H9 (cell line): ENCODE measurements at regions not wholly inside any gene's neighbourhood (a gene's known extent, or its start where the extent isn't known, plus 50 kb on each side); places are given as distances from the start of the nearest gene placed in this dataset.

Experiments
- DNase-seq: peaks from one replicate; pipeline ENCODE4 v3.0.0-alpha.2; 2017
- H2AFZ ChIP-seq: one replicate; pipeline ENCODE4 v1.6.1; 2013; ENCODE audit warnings: mild to moderate bottlenecking, low read length, control low read depth, moderate library complexity
- H2AK5ac ChIP-seq: 2 replicates; pipeline ENCODE4 v1.6.1; 2013; ENCODE audit warnings: low read length, control low read depth, mixed read lengths; ENCODE audit not compliant: insufficient read length
- H2BK120ac ChIP-seq: one replicate; pipeline ENCODE4 v1.6.1; 2013; ENCODE audit warnings: low read depth, mild to moderate bottlenecking, low read length, control low read depth, inconsistent platforms; ENCODE audit not compliant: poor library complexity, severe bottlenecking
- H2BK12ac ChIP-seq: 2 replicates; pipeline ENCODE4 v1.6.1; 2013; ENCODE audit warnings: low read length, control low read depth, mixed read lengths, low read depth; ENCODE audit not compliant: insufficient read length
- H2BK15ac ChIP-seq: 2 replicates; pipeline ENCODE4 v1.6.1; 2013; ENCODE audit warnings: low read depth, low read length, control low read depth
- H2BK20ac ChIP-seq: one replicate; pipeline ENCODE4 v1.6.1; 2013; ENCODE audit warnings: low read depth, mild to moderate bottlenecking, low read length, control low read depth, inconsistent platforms; ENCODE audit not compliant: poor library complexity, severe bottlenecking
- H2BK5ac ChIP-seq: 2 replicates; pipeline ENCODE4 v1.6.1; 2013; ENCODE audit warnings: low read length, control low read depth, mixed read lengths; ENCODE audit not compliant: insufficient read length
- H3K14ac ChIP-seq: 2 replicates; pipeline ENCODE4 v1.6.1; 2013; ENCODE audit warnings: low read length, control low read depth; ENCODE audit not compliant: insufficient read depth
- H3K18ac ChIP-seq: 2 replicates; pipeline ENCODE4 v1.6.1; 2013; ENCODE audit warnings: low read depth, mild to moderate bottlenecking, mixed read lengths, low read length, control low read depth; ENCODE audit not compliant: insufficient read length
- H3K23ac ChIP-seq: 2 replicates; pipeline ENCODE4 v1.6.1; 2013; ENCODE audit warnings: low read length, control low read depth, mixed read lengths, low read depth; ENCODE audit not compliant: insufficient read length
- H3K23me2 ChIP-seq: 2 replicates; pipeline ENCODE4 v1.6.1; 2013; ENCODE audit warnings: low read depth, mild to moderate bottlenecking, mixed read lengths, low read length, control low read depth; ENCODE audit not compliant: insufficient read length, poor library complexity, severe bottlenecking
- H3K27ac ChIP-seq: 2 replicates; pipeline ENCODE4 v1.5.1; 2013; ENCODE audit warnings: low read length, control low read depth, mixed read lengths, low read depth; ENCODE audit not compliant: insufficient read length
- H3K27me3 ChIP-seq: 2 replicates; pipeline ENCODE4 v1.6.1; 2013; ENCODE audit warnings: low read length, control low read depth, inconsistent platforms; ENCODE audit not compliant: insufficient read depth
- H3K4ac ChIP-seq: 2 replicates; pipeline ENCODE4 v1.6.1; 2013; ENCODE audit warnings: low read depth, mild to moderate bottlenecking, control low read depth, inconsistent platforms, low read length, moderate library complexity
- H3K4me1 ChIP-seq: 2 replicates; pipeline ENCODE4 v1.6.1; 2013; ENCODE audit warnings: low read length, control low read depth, inconsistent platforms; ENCODE audit not compliant: insufficient read depth
- H3K4me2 ChIP-seq: 2 replicates; pipeline ENCODE4 v1.6.1; 2013; ENCODE audit warnings: low read length, control low read depth, mixed read lengths; ENCODE audit not compliant: insufficient read length, insufficient read depth
- H3K56ac ChIP-seq: 2 replicates; pipeline ENCODE4 v1.6.1; 2013; ENCODE audit warnings: low read depth, mild to moderate bottlenecking, mixed read lengths, low read length, control low read depth; ENCODE audit not compliant: insufficient read length
- H3K79me1 ChIP-seq: 2 replicates; pipeline ENCODE4 v1.6.1; 2013; ENCODE audit warnings: low read depth, mild to moderate bottlenecking, moderate library complexity, low read length, control low read depth, inconsistent platforms; ENCODE audit not compliant: insufficient read depth, poor library complexity, severe bottlenecking
- H3K79me2 ChIP-seq: 2 replicates; pipeline ENCODE4 v1.6.1; 2013; ENCODE audit warnings: low read length, control low read depth, inconsistent platforms; ENCODE audit not compliant: insufficient read depth
- H3K9ac ChIP-seq: 2 replicates; pipeline ENCODE4 v1.6.1; 2013; ENCODE audit warnings: low read length, control low read depth, mixed read lengths; ENCODE audit not compliant: insufficient read length; ENCODE audit errors: extremely low read depth
- H3K9me3 ChIP-seq: one replicate; pipeline ENCODE4 v1.6.1; 2013; ENCODE audit warnings: low read depth, low read length, inconsistent platforms; ENCODE audit not compliant: control insufficient read depth
- H3T11ph ChIP-seq: one replicate; pipeline ENCODE4 v1.6.1; 2013; ENCODE audit warnings: mild to moderate bottlenecking, low read length, control low read depth, inconsistent platforms
- H4K20me1 ChIP-seq: one replicate; pipeline ENCODE4 v1.6.1; 2013; ENCODE audit not compliant: control insufficient read depth, insufficient read length, insufficient read depth
- H4K5ac ChIP-seq: 2 replicates; pipeline ENCODE4 v1.6.1; 2013; ENCODE audit warnings: low read depth, mild to moderate bottlenecking, mixed read lengths, low read length, control low read depth; ENCODE audit not compliant: insufficient read length
- H4K8ac ChIP-seq: replicated peaks from 2 replicates; pipeline ENCODE4 v1.6.1; 2013; ENCODE audit warnings: low read length, control low read depth, mixed read lengths, low read depth; ENCODE audit not compliant: insufficient read length
- H4K91ac ChIP-seq: 2 replicates; pipeline ENCODE4 v1.6.1; 2013; ENCODE audit warnings: low read depth, mild to moderate bottlenecking, moderate library complexity, mixed read lengths, low read length, control low read depth; ENCODE audit not compliant: insufficient read length
- H3K27ac Mint-ChIP-seq, 3 experiments: 2 replicates in 2 of 3; 3 replicates in 1 of 3; pipeline ENCODE4 v1.8.0; 2020 to 2021; ENCODE audit warnings: mixed read lengths in 3 of 3, mild to moderate bottlenecking in 1 of 3, moderate library complexity in 1 of 3
- H3K27me3 Mint-ChIP-seq: 2 replicates; pipeline ENCODE4 v1.8.0; 2021; ENCODE audit warnings: low read depth, mild to moderate bottlenecking, moderate library complexity, mixed read lengths
- H3K36me3 Mint-ChIP-seq, 3 experiments: 2 replicates in 2 of 3; 3 replicates in 1 of 3; pipeline ENCODE4 v1.8.0; 2020 to 2021; ENCODE audit warnings: low read depth in 3 of 3, mixed read lengths in 3 of 3; ENCODE audit not compliant: insufficient read depth in 1 of 3
- H3K4me1 Mint-ChIP-seq, 2 experiments: 2 replicates each; pipeline ENCODE4 v1.8.0; 2020; ENCODE audit warnings: mixed read lengths in 2 of 2
- H3K4me3 Mint-ChIP-seq, 2 experiments: 2 replicates in 1 of 2; 3 replicates in 1 of 2; pipeline ENCODE4 v1.8.0; 2020 to 2021; ENCODE audit warnings: mild to moderate bottlenecking in 2 of 2, mixed read lengths in 2 of 2, moderate library complexity in 1 of 2
- H3K9me3 Mint-ChIP-seq, 2 experiments: 2 replicates in 1 of 2; 3 replicates in 1 of 2; pipeline ENCODE4 v1.8.0; 2020; ENCODE audit warnings: mild to moderate bottlenecking in 2 of 2, mixed read lengths in 2 of 2, moderate library complexity in 1 of 2
- WGBS: extraction: QIAGEN DNeasy Blood & Tissue Kit; methylation state at CpG from one replicate; pipeline ENCODE4 v1.1.7; 2013; ENCODE audit warnings: missing lambda C conversion rate, low lambda C conversion rate, mixed read lengths; ENCODE audit not compliant: insufficient read length; ENCODE audit errors: extremely low coverage; 5-methylcytosine and 5-hydroxymethylcytosine counted together
- TF ChIP-seq, protein P1 (sequence below): fragments of 200-600 bp; sonication (generic); conservative IDR thresholded peaks from 3 replicates; pipeline ENCODE4 v1.8.0; 2021; ENCODE audit warnings: antibody characterized with exemption, mild to moderate bottlenecking

GRCh38 chr18:54521846-54522245 is 69.2 kb upstream of the DYNAP start:
- DNase-seq: no peak
- no peak overlapping the region for H2BK120ac ChIP-seq
- Mint-ChIP-seq H3K9me3 (peaks cover 0 to 7% of the 10 kb centered on the region in 2 experiments; a peak in 1 of 5 replicates), H3K4me1 (peaks cover 1 to 6% of the 10 kb centered on the region in 2 experiments; a peak in 3 of 4 replicates), H3K36me3 (peaks cover 0 to 23% (median 3%) of the 10 kb centered on the region in 3 experiments; a peak in 4 of 7 replicates), H3K27me3 (no peaks in the 10 kb centered on the region), H3K27ac (no peak overlapping the region), H3K4me3 (no peak overlapping the region)
- no peak overlapping the region for H2BK20ac ChIP-seq
- TF ChIP-seq, protein P1, sequence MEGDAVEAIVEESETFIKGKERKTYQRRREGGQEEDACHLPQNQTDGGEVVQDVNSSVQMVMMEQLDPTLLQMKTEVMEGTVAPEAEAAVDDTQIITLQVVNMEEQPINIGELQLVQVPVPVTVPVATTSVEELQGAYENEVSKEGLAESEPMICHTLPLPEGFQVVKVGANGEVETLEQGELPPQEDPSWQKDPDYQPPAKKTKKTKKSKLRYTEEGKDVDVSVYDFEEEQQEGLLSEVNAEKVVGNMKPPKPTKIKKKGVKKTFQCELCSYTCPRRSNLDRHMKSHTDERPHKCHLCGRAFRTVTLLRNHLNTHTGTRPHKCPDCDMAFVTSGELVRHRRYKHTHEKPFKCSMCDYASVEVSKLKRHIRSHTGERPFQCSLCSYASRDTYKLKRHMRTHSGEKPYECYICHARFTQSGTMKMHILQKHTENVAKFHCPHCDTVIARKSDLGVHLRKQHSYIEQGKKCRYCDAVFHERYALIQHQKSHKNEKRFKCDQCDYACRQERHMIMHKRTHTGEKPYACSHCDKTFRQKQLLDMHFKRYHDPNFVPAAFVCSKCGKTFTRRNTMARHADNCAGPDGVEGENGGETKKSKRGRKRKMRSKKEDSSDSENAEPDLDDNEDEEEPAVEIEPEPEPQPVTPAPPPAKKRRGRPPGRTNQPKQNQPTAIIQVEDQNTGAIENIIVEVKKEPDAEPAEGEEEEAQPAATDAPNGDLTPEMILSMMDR: no peak
- no peak overlapping the region for H3K4me2 ChIP-seq
- no peaks in the 10 kb centered on the region for H3K23me2 ChIP-seq
- no peak overlapping the region for H3K4ac ChIP-seq
- H3K18ac ChIP-seq: no peak overlapping the region
- H2BK12ac ChIP-seq: no peak overlapping the region
- no CpG with 5 or more reads among the region's 1 CpG for WGBS
- H3K9ac ChIP-seq: no peak overlapping the region
- H2AFZ ChIP-seq: no peak overlapping the region
- H3T11ph ChIP-seq: no peak overlapping the region
- H4K20me1 ChIP-seq: no peaks in the 10 kb centered on the region
- no peak overlapping the region for H2BK15ac ChIP-seq
- H4K8ac ChIP-seq: no peak overlapping the region
- H3K79me2 ChIP-seq: no peaks in the 10 kb centered on the region
- H3K23ac ChIP-seq: no peak overlapping the region
- H4K91ac ChIP-seq: no peak overlapping the region
- H4K5ac ChIP-seq: no peak overlapping the region
- no peaks in the 10 kb centered on the region for H3K79me1 ChIP-seq
- no peak overlapping the region for H2BK5ac ChIP-seq
- H3K56ac ChIP-seq: no peak overlapping the region
- H3K4me1 ChIP-seq: no peaks in the 10 kb centered on the region
- no peak overlapping the region for H3K27ac ChIP-seq
- H2AK5ac ChIP-seq: no peak overlapping the region
- no peaks in the 10 kb centered on the region for H3K27me3 ChIP-seq
- H3K9me3 ChIP-seq: no peaks in the 10 kb centered on the region
- no peak overlapping the region for H3K14ac ChIP-seq
